ENCODE measurements at regions not wholly inside any gene's neighbourhood (a gene's known extent, or its start where the extent isn't known, plus 50 kb on each side); places are given as distances from the start of the nearest gene placed in this dataset.
"Not testable (repeated sequence)": the region's sequence is repeated elsewhere in the genome, so short reads cannot be mapped to it uniquely, and the experiment has no call there.

DNA sequence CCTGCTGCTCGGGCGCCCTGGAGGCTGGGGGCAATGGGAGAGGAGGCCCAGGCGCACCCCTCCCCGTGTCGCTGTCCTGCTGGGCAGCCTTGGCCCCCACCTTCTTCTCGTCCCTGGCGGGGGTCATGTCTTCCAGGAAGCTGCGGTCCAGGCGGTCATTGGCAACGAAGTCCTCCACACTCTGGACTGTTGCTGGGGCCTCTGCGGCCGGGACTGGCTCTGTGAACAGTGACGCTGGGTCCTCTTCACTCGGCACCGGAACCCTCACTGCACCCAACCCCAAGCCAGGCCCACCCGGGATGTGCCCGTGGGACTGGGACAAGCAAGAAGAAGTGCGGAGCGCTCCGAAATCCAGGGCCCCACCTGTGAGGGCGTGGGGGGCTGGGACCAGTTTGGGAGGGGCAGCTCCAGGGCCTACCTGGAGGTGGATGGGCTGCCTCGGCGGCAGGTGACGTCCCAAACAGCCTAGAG is 308.0 kb downstream of the CCDC74A start:
- DNase-seq (ENCODE audit: low read depth) = no peak
- no peak for TF ChIP-seq CTCF (conservative IDR thresholded peaks at IDR 0.05; ENCODE audit: low read length)
- H3K4me3 ChIP-seq (ENCODE audit: low read length) = no peak overlapping the region

GRCh38 chr2:131836116-131836515 is 308.4 kb downstream of the CCDC74A start:
- not testable (repeated sequence) for H3K4me3 ChIP-seq (ENCODE audit: low read length); DNase-seq (ENCODE audit: low read depth)

DNA sequence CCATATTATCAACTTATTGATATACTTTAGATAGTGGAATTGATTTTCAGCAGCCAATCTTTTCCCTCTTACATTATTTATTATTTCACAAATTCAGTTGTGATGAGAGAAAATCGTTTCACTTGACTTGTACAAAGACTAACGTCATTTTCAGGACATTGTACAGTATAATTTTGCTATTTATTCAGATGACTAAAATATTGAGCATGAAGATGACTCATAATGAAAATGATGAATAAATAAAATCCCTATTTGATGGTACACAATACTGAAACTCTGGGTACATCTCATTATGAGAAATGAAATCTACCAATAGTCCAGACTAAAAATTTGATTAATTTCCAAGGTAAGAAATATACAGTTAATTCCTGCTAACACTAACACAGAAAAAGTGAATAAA is 316.4 kb downstream of the CCDC74A start:
- H3K4me3 ChIP-seq (ENCODE audit: low read length); DNase-seq (ENCODE audit: low read depth): not testable (repeated sequence)

GRCh38 chr2:131856202-131856601 is 305.6 kb downstream of the ANKRD30BL start:
- not testable (repeated sequence) for DNase-seq (ENCODE audit: low read depth); H3K4me3 ChIP-seq (ENCODE audit: low read length)

- not testable (repeated sequence) for DNase-seq (ENCODE audit: low read depth); H3K4me3 ChIP-seq (ENCODE audit: low read length)
- peak; percentile 27 for TF ChIP-seq CTCF (conservative IDR thresholded peaks at IDR 0.05; ENCODE audit: low read length)
Measured at GRCh38 chr2:131858197-131858596, 303.6 kb downstream of the ANKRD30BL start.
